Non-pigmented ciliary epithelial cell (primary cell): ENCODE measurements at regions not wholly inside any gene's neighbourhood (a gene's known extent, or its start where the extent isn't known, plus 50 kb on each side); places are given as distances from the start of the nearest gene placed in this dataset.
A peak's percentile ranks its signal among the peaks of the same experiment; 100 is the strongest.

Experiments used
- DNase-seq: peaks from one replicate; pipeline ENCODE4 v3.0.0-alpha.2; 2010; ENCODE audit warnings: low read depth

- DNase-seq = no peak
Observed at GRCh38 chr2:240359695-240360094, 75.8 kb upstream of the GPC1 start.

GRCh38 chr2:240360645-240361475, 74.6 kb upstream of the GPC1 start:
- DNase-seq = no peak

GRCh38 chr2:240362216-240362755, 73.2 kb upstream of the GPC1 start:
- DNase-seq = no peak

- DNase-seq = no peak
Observed at GRCh38 chr2:240362826-240363745, 72.4 kb upstream of the GPC1 start.

GRCh38 chr2:240363746-240364581, 71.5 kb upstream of the GPC1 start:
- DNase-seq = no peak

- no peak for DNase-seq
Observed at GRCh38 chr2:240364582-240364960, 70.9 kb upstream of the GPC1 start.

GRCh38 chr2:240364961-240365775, 70.3 kb upstream of the GPC1 start:
- no peak for DNase-seq

GRCh38 chr2:240365971-240366471, 69.4 kb upstream of the GPC1 start:
- DNase-seq = no peak

GRCh38 chr2:240366901-240367300, 68.6 kb upstream of the GPC1 start:
- DNase-seq = no peak

GRCh38 chr2:240367721-240368120, 67.7 kb upstream of the GPC1 start:
- no peak for DNase-seq

- no peak for DNase-seq
Observed at GRCh38 chr2:240368781-240369331, 66.6 kb upstream of the GPC1 start.

- no peak for DNase-seq
Observed at GRCh38 chr2:240369335-240369734, 66.1 kb upstream of the GPC1 start.

- peak; percentile 68 for DNase-seq
Observed at GRCh38 chr2:240369801-240370585, 65.5 kb upstream of the GPC1 start.

GRCh38 chr2:240371129-240372000, 64.1 kb upstream of the GPC1 start:
- no peak for DNase-seq

- DNase-seq = no peak
Observed at GRCh38 chr2:240372101-240372500, 63.4 kb upstream of the GPC1 start.

GRCh38 chr2:240373289-240373885, 62.1 kb upstream of the GPC1 start:
- DNase-seq = no peak

- DNase-seq = peak; percentile 59
Observed at GRCh38 chr2:240374085-240374907, 61.2 kb upstream of the GPC1 start.
